GM19099 (cell line): ENCODE measurements at regions not wholly inside any gene's neighbourhood (a gene's known extent, or its start where the extent isn't known, plus 50 kb on each side); places are given as distances from the start of the nearest gene placed in this dataset.

Source experiments
- POLR2A ChIP-seq: IDR thresholded peaks from 3 replicates; pipeline ENCODE4 v1.6.1; 2011; ENCODE audit warnings: low read depth; ENCODE audit not compliant: insufficient read length; ENCODE audit errors: extremely low read depth

- no peak for TF ChIP-seq POLR2A
These were observed 212.2 kb downstream of the TRIB2 start for GRCh38 chr2:12928775-12929401.

DNA sequence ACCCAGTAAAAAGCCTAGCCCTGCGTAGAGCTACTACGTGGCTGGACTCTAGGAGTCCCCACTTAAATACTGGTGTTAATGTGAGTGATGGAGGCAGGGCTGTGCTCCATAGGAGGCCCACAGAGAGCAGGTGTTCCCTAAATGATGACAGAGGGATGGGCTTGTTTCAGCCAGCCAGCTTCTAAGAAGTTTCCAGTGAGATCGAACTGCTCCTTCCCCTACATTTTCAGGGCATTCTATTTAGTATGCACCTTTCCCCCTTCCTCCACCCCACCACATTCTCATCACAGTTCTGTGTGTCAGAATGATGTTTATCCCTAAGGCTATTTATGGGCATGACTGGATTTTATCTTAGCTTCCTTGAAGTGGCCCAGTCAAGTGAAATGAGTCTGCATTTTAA is 213.0 kb downstream of the TRIB2 start:
- no peak for TF ChIP-seq POLR2A

DNA sequence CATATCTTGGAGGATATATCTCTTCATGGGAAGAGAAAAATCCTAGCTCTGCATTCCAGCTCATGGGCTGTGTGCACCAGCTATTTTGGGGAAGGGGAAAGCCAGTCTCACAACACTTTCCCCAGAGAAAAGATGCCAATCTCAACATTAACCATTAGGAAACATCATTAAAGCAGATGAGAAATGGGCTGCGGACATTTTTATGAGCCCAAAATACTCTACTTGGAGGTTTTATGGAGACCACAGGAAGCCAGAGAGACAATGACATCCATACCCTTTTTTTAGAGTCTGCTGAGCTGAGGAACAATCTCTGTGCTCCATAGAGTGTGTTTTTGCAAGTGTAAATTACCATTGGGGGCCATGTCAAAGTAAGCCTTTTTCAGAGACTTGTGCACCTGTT is 213.7 kb downstream of the TRIB2 start:
- no peak for TF ChIP-seq POLR2A

DNA sequence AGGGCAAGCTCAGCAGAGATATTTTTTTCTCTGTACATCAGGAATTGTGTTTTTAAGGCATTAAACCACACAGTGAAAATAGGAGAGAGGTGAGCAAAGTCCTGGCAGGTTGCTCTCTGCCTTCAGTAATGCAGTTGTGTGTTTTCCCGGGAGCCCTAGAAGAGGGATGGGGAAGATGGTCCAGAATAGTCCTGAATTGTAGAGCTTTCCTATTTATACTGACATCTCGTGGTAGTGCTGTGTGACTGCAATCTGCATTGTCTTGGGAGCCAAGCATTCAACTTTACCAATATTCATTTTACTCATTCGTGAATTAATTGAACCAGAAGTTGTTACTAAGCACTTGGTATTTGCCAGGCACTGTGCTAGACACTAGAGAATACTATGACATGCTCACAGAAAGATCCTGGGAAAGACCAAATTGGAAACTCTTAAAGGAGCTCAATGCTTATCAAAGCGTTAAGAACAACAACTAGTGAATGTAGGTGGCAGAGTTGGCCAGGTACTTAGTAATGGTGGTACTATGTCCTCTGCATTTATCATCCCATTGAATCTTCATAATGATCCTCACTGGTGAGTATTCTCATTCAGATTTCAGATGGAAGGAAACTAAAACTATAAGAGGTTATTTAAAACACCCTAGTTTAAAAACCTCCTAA is 214.6 kb downstream of the TRIB2 start:
- no peak for TF ChIP-seq POLR2A

GRCh38 chr2:12932192-12932591 is 215.5 kb downstream of the TRIB2 start:
- no peak for TF ChIP-seq POLR2A

DNA sequence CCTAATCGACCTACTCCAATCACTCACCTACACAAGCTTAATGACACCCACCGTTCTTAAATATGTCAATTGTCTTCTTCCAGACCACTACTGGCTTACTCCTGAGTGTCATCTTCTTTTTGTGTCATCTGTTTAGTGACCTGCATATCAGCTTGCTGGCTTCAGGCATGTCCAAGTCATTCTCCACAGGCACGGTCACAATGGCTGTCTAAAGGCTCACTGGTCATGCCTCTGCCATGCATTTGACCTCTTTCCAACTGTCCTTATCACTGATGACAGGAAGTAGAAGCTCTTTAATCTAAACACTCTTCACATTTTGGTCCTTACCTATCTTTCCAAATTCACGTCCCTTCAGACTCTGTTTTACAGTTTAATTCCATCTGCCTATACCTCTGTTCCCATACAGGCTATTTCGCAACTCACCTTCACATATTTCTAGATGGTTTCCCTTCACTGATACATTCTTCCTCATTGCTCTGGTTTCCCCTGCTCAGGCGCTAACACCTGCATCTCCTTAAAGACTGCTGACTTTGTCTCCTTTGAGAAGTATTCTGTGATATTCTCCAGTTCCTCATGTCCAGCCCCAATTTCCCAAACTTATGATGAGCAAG is 217.5 kb downstream of the TRIB2 start:
- no peak for TF ChIP-seq POLR2A

GRCh38 chr2:12935222-12935621 is 218.5 kb downstream of the TRIB2 start:
- no peak for TF ChIP-seq POLR2A

GRCh38 chr2:12935796-12936195 is 219.1 kb downstream of the TRIB2 start:
- TF ChIP-seq POLR2A, result no peak

GRCh38 chr2:12941203-12941602 is 224.5 kb downstream of the TRIB2 start:
- TF ChIP-seq POLR2A, result no peak

GRCh38 chr2:12948231-12948960 is 231.7 kb downstream of the TRIB2 start:
- no peak for TF ChIP-seq POLR2A

- TF ChIP-seq POLR2A, result no peak
These were observed 232.2 kb downstream of the TRIB2 start for GRCh38 chr2:12948961-12949353.

GRCh38 chr2:12949406-12949805 is 232.7 kb downstream of the TRIB2 start:
- no peak for TF ChIP-seq POLR2A

DNA sequence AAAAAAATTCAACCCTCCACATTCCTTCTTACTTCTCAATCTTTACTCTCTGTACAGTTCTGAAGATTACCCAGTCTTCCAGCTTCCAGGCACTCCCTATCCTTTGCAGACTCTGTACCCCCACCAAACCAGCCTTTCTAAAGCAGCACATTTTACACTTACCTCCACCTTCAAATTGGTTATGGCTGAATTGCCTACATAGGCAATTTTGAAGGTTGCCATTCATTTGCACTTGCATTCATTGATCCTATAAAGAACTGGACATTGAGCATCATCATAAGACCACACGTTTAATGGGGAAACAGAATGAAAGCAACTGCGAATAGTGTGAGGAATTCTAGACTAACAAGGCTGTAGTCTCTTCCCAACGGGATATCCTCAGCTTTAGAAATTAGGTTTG is 233.4 kb downstream of the TRIB2 start:
- no peak for TF ChIP-seq POLR2A

DNA sequence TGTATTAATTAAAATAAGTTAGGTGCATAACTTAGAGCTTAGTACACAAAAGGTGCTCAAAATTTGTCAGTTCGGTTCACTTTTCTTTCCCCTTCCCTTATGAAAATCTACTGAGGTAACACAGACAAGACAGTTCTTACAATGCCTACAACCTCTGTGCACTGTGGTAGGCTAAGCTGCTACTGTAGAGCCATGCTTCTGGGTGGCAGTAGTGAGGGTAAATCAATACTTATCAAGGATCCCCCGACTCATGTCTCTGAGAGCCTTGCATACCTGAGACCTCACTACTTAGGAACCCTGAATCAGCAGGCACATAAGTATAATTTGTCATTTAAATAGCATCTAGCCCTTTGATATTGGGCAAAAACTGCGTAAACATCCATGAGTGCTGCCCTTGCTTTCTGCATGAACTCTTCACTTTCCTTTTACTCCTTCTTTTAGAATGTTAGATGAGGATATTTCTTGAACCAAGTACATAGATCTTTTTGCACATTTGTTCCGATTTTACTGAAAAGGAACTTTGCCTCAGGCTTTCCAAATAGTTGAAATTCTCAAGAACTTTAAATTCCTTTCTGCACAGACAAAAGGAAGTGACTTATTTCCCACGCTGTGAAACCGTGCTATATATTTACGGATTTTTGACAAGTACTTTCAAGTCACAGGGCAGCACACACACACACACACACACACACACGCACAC is 234.4 kb downstream of the TRIB2 start:
- TF ChIP-seq POLR2A, result no peak

DNA sequence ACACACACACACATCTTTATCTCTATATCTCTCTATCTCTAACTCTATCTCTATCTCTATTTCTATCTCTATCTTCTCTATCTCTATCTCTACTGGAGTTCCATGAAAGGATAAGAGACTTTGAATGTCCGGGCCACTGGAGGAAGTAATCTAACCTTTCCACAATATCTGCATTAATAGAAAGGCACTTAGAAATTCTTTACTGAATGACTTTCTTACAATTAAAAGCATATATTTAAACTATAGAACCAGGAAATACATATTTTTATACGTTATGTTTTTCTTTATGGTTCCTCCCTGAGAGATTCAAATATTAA is 234.9 kb downstream of the TRIB2 start:
- TF ChIP-seq POLR2A, result no peak
